Adrenal gland (tissue), 9 donors: ENCODE measurements at regions not wholly inside any gene's neighbourhood (a gene's known extent, or its start where the extent isn't known, plus 50 kb on each side); places are given as distances from the start of the nearest gene placed in this dataset.

ENCODE experiments used
- DNase-seq, 7 donors: peaks; one replicate each; pipeline ENCODE4 v3.0.0-alpha.2; 2019 to 2020
- H3K27ac ChIP-seq, 5 donors: fragments of 200-600 bp; sonication (generic) in 4 of 5; 1 replicate in 3 of 5; 2 replicates in 2 of 5; pipeline versions ENCODE4 v1.5.1 to v1.8.0; 2016 to 2020; ENCODE audit warnings: mild to moderate bottlenecking in 1 of 5
- H3K27me3 ChIP-seq: fragments of 200-600 bp; 2 replicates; pipeline ENCODE4 v1.8.0; 2021
- H3K36me3 ChIP-seq, 2 donors: fragments of 200-600 bp; replicated peaks in 1 of 2; 1 replicate in 1 of 2; 2 replicates in 1 of 2; pipeline versions ENCODE4 v1.5.1 to v1.8.0; 2018 to 2022
- H3K4me1 ChIP-seq, 2 donors: fragments of 200-600 bp; replicated peaks in 1 of 2; 1 replicate in 1 of 2; 2 replicates in 1 of 2; pipeline versions ENCODE4 v1.5.1 to v1.8.0; 2018 to 2021
- H3K4me3 ChIP-seq, 4 donors: fragments of 200-600 bp; sonication (generic) in 3 of 4; one replicate each; pipeline ENCODE4 v1.5.1; 2016 to 2018
- H3K9me3 ChIP-seq, 3 donors: fragments of 200-600 bp; sonication (generic) in 1 of 3; replicated peaks in 1 of 3; 1 replicate in 2 of 3; 2 replicates in 1 of 3; pipeline versions ENCODE4 v1.5.1 to v1.8.0; 2016 to 2021
- POLR2A ChIP-seq, 2 donors: fragments of 450-650 bp; IDR thresholded peaks; one replicate each; pipeline ENCODE4 v1.6.1; 2017; ENCODE audit warnings: antibody characterized with exemption in 2 of 2, mild to moderate bottlenecking in 2 of 2, moderate library complexity in 1 of 2
- WGBS, 4 donors: extraction: QIAGEN DNeasy Blood & Tissue Kit in 2 of 4; methylation state at CpG; one replicate each; pipeline versions ENCODE4 v1.1.5 to v1.1.7; 2013 to 2017; 5-methylcytosine and 5-hydroxymethylcytosine counted together
- intact Hi-C, 2 donors: fragments of 100-400 bp; cut with DNase I; formaldehyde crosslinking; loops; one replicate each; pipeline versions ENCODE4 v1.14.1 to v1.15.0; 2022 to 2023
- TF ChIP-seq, protein P1 (sequence below), 6 experiments: fragments of 450-650 bp in 4 of 6; fragments of 200-600 bp in 2 of 6; sonication (generic) in 1 of 6; IDR thresholded peaks; 1 replicate in 5 of 6; 2 replicates in 1 of 6; pipeline versions ENCODE4 v1.5.1 to v1.8.0; 2016 to 2021; ENCODE audit warnings: antibody characterized with exemption in 6 of 6, mild to moderate bottlenecking in 2 of 6, moderate library complexity in 1 of 6
- donor health status: healthy with polysubstance abuse.
- donor health status: Bipolar disorder and iron deficiency.
- donor health status: DM: yes; HTN: yes; CAD: no.
- donor health status: DM: no; HTN: no; CAD: no.
- donor health status: DM: no; HTN: no; CAD: no.

DNA sequence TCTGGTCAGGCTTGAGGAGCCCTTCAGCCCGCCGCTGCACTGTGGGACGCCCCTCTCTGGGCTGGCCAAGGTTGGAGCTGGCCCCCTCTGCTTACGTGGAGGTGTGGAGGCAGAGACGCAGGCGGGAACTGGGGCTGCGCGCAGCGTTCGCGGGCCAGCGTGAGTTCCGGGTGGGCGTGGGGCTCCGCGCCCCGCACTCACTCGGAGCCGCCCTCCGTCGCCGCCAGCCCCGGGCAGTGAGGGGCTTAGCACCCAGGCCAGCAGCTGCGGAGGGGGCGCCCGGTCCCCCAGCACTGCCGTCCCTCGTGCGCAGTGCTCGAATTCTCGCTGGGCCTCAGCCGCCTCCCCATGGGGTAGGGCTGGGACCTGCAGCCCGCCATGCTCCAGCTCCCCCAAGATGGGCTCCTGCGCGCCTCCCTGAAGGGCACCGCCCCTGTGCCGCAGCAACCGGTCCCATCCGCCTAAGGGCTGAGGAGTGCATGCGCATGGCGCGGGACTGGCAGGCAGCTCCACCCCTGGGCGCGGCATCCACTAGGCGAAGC is 695.9 kb downstream of the EPHA7 start:
- Histone ChIP-seq H3K27ac (no peak overlapping the region), H3K4me1 (no peaks in the 10 kb centered on the region), H3K4me3 (no peak overlapping the region), H3K27me3 (no peaks in the 10 kb centered on the region), H3K9me3 (no peaks in the 10 kb centered on the region), H3K36me3 (no peaks in the 10 kb centered on the region)
- intact Hi-C loops = no loop called here
- DNase-seq = no peak
- TF ChIP-seq, protein P1, sequence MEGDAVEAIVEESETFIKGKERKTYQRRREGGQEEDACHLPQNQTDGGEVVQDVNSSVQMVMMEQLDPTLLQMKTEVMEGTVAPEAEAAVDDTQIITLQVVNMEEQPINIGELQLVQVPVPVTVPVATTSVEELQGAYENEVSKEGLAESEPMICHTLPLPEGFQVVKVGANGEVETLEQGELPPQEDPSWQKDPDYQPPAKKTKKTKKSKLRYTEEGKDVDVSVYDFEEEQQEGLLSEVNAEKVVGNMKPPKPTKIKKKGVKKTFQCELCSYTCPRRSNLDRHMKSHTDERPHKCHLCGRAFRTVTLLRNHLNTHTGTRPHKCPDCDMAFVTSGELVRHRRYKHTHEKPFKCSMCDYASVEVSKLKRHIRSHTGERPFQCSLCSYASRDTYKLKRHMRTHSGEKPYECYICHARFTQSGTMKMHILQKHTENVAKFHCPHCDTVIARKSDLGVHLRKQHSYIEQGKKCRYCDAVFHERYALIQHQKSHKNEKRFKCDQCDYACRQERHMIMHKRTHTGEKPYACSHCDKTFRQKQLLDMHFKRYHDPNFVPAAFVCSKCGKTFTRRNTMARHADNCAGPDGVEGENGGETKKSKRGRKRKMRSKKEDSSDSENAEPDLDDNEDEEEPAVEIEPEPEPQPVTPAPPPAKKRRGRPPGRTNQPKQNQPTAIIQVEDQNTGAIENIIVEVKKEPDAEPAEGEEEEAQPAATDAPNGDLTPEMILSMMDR (IDR thresholded peaks at IDR 0.05) = no peak
- no peak for TF ChIP-seq POLR2A (IDR thresholded peaks at IDR 0.05)
- 85 to 93% (median 93%) methylated on average over 19 to 45 of the region's 45 CpGs for WGBS, 4 donors

DNA sequence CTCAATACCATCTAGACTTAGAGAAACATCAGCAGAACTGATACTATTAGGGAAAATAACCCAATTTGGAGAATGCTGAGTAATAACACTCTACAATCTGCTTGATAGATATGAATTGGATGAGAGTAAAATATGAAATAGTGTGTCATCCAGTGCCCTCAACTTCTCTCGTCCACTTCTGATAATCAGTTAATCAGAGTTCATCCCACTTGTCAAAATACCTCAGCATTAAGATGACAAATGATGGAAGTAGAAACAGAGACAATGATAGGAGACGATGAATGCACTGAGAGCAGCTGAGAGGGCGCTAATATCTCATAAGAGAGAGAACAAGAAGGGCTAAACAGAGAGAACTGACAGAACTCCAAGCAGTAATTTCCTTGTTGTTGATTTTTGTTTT is 699.6 kb downstream of the EPHA7 start:
- no peak overlapping the region for H3K4me3 ChIP-seq
- no peaks in the 10 kb centered on the region for H3K9me3 ChIP-seq
- H3K36me3 ChIP-seq = no peaks in the 10 kb centered on the region
- WGBS, 4 donors = 35 to 60% (median 48%) methylated on average over 3 of the region's 3 CpGs
- intact Hi-C loops = no loop called here
- TF ChIP-seq, protein P1 (IDR thresholded peaks at IDR 0.05) = no peak
- no peak for TF ChIP-seq POLR2A (IDR thresholded peaks at IDR 0.05)
- no peak overlapping the region for H3K27ac ChIP-seq
- no peak for DNase-seq
- H3K4me1 ChIP-seq = no peaks in the 10 kb centered on the region
- H3K27me3 ChIP-seq = no peaks in the 10 kb centered on the region

DNA sequence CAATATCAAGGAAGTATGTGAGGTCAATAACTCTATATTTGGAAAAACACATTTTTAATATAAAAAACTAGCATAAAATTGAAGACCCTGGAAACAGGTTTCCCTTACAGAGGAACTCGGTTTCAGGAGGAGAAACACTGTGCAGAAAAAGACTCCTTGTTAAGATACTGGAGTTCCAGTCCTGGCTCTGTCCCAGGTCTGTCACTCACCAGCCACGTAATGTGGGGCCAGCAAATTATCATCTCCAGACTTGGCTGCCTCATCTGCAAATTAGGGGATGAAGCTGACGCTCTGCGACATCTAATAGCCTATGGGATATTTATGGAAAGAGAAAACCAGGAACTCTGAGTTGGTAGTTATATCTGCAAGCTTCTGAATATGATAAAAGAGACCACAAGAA is 702.7 kb downstream of the EPHA7 start:
- Histone ChIP-seq H3K36me3 (no peaks in the 10 kb centered on the region), H3K27ac (no peak overlapping the region), H3K4me1 (no peaks in the 10 kb centered on the region), H3K9me3 (no peaks in the 10 kb centered on the region), H3K27me3 (no peaks in the 10 kb centered on the region), H3K4me3 (no peak overlapping the region)
- no peak for DNase-seq
- TF ChIP-seq POLR2A (IDR thresholded peaks at IDR 0.05) = no peak
- TF ChIP-seq, protein P1 (IDR thresholded peaks at IDR 0.05) = no peak
- intact Hi-C loops = no loop called here
- 67 to 81% (median 76%) methylated on average over 4 of the region's 4 CpGs for WGBS, 4 donors

DNA sequence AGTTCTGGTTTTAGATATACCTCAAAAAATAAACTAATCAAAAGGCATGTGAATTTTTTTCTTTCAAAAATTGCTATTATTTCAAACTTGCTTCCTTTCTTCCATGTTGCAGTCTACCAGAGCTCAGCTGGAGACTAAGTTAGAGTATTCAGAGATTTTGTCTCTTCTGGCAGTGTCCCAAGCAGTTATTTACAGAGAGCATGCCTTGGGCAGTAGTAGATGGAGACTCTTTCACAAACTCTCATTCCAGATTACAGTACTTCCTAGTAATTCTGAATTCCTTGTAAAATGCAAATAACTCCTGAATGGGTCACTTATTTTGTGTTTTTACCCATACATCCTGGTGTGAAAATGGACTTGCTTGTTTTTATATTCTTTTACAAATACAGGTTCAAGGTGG is 703.4 kb downstream of the EPHA7 start:
- no peaks in the 10 kb centered on the region for H3K4me1 ChIP-seq
- intact Hi-C loops = no loop called here
- H3K36me3 ChIP-seq = no peaks in the 10 kb centered on the region
- H3K27me3 ChIP-seq = no peaks in the 10 kb centered on the region
- no peak for DNase-seq
- TF ChIP-seq, protein P1 (IDR thresholded peaks at IDR 0.05) = no peak
- no peak for TF ChIP-seq POLR2A (IDR thresholded peaks at IDR 0.05)
- H3K27ac ChIP-seq = no peak overlapping the region
- no peak overlapping the region for H3K4me3 ChIP-seq
- no peaks in the 10 kb centered on the region for H3K9me3 ChIP-seq
